SIG-M5 treated with dmso at 0.1 percent for 504 hours (cell line): ENCODE measurements at regions not wholly inside any gene's neighbourhood (a gene's known extent, or its start where the extent isn't known, plus 50 kb on each side); places are given as distances from the start of the nearest gene placed in this dataset.

Experiments used
- DNase-seq: peaks from one replicate; lab custom pipeline; 2025; ENCODE audit not compliant: unreplicated experiment; lab: John Stamatoyannopoulos, UW

DNA sequence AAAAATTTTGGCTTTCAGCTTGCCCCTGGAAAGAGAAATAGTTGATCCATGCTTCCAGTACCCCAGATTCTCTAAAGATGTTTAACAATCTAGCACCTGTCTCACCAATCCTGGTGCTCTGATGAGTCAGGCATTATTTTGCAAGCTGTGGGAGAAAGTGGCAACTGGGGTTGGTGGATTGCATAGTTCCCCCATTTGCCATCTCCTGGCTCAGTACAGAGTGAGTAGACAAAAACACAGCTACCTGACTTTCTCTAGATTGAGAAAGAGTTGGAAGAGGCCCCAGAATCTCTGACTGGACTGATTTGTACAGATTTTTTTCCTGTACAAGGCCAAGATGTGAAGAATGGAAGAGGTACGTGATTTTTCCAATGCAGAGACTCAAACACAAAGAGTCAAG is 75.1 kb upstream of the NEGR1 start:
- no peak for DNase-seq

DNA sequence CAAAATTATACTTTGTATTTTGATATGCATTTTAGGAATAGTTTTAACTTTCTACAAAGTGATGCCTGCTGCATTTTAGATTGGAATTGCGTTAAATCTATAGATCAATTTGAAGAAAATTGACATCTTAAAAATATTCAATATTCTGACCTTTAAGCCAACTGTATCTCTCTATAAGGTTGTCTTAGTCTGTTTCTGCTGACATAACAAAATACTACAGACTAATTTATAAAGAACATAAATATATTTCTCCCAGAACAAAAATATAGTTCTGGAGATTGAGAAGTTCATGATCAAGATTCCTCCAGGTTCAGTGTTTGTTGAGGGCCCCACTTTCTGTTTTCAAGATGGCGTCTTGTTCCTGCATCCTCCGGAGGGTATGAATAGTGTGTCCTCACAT is 73.6 kb upstream of the NEGR1 start:
- no peak for DNase-seq

DNA sequence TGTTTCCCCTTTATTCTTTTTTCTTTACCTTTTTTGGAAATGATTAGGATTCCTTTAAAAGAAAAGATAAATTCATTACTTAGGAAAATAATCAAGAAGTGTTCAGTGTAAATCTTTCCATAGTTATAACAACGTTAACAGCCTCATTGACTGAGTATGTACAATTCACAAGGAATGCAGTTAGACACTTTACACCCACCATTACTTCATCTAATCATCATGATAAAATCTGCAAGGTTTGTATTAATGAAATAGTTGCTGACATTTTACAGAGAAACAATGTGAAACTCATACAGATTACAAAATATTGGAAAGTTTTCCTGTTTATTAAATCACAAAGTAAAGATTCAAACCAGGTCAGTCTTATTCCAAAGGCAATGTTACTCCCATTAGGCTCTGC is 59.3 kb upstream of the NEGR1 start:
- no peak for DNase-seq

DNA sequence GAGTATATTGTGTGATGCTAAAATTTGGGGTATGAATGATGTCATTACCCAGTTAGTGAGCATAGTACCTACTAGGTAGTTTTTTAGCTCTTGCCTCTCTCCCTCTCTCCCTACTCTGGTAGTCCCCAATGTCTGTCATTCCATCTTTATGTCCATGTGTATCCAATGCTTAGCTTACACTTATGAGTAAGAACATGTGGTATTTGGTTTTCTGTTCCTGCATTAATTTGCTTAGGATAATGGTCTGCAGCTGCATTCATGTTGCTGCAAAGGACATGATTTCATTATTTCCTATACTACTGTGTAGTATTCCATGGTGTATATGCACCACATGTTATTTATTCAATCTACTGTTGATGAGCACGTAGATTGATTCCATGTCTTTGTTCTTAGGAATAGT is 54.4 kb upstream of the NEGR1 start:
- no peak for DNase-seq
